ENCODE measurements at regions not wholly inside any gene's neighbourhood (a gene's known extent, or its start where the extent isn't known, plus 50 kb on each side); places are given as distances from the start of the nearest gene placed in this dataset.

DNA sequence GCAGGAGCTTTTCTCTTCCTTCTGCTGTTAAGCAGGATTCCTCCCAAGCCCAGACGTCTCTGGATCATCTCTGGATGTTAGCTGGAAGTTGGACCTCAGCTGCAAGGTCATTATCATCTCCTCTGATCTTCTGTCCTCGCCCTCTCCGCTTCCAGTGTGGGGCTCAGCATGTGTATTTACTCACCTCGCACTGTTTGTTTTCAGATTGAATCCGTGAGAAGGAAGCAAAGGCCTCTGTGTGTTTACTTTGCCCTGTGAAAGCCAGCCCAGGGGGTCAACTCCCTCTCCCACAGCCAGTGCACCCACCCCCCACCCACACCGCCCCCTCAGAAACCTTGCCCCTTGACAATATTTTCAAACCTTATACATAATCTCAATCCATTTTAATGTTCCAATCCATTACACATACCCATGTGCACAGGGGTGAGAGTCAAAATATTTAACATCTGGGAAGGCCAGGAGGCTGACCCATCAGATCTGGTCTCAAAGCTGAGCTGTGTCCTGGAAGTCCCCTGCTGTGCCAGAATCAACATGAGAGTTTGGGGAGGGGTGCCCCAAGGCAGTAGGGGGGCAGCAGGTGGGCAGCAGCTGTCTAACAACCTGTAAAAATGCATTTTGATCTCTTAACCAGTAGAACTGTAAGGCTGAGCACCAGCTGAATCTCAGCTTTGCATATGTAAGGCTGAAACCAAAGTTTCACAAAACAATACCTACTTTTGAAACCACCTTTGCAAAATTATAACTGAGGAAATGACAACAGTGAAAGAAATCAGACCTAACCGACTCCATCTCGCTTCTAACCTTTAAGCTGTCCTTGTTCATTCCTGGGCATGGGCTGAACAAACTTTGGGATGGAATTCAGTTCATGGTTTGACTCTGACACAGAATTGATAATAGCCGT is 157.9 kb downstream of the ZNF664 start:
- Histone ChIP-seq H2AFZ (ENCODE audit: low read length) (no peak overlapping the region), H3K27me3 (ENCODE audit: insufficient read depth, low read length) (no peaks in the 10 kb centered on the region), H3K9me2 (ENCODE audit: low read depth, low read length) (no peaks in the 10 kb centered on the region), H4K20me1 (ENCODE audit: insufficient read depth, low read length) (no peaks in the 10 kb centered on the region), H3K4me3 (ENCODE audit: low read depth, low read length, poor library complexity, severe bottlenecking) (no peak overlapping the region), H3F3A (ENCODE audit: insufficient read depth, low read length) (no peaks in the 10 kb centered on the region), H3K4me2 (ENCODE audit: low read length) (no peak overlapping the region), H3K9me3 (ENCODE audit: low read length) (no peaks in the 10 kb centered on the region), H3K4me1 (ENCODE audit: insufficient read depth, low read length, severe bottlenecking) (no peaks in the 10 kb centered on the region), H3K27ac (ENCODE audit: low read depth, low read length, poor library complexity, severe bottlenecking) (no peak overlapping the region), H3K36me3 (ENCODE audit: insufficient read depth, low read length) (no peaks in the 10 kb centered on the region), H3K9ac (ENCODE audit: low read length) (no peak overlapping the region), H3K79me2 (ENCODE audit: insufficient read depth, low read length) (no peaks in the 10 kb centered on the region)
- TF ChIP-seq, protein P1, sequence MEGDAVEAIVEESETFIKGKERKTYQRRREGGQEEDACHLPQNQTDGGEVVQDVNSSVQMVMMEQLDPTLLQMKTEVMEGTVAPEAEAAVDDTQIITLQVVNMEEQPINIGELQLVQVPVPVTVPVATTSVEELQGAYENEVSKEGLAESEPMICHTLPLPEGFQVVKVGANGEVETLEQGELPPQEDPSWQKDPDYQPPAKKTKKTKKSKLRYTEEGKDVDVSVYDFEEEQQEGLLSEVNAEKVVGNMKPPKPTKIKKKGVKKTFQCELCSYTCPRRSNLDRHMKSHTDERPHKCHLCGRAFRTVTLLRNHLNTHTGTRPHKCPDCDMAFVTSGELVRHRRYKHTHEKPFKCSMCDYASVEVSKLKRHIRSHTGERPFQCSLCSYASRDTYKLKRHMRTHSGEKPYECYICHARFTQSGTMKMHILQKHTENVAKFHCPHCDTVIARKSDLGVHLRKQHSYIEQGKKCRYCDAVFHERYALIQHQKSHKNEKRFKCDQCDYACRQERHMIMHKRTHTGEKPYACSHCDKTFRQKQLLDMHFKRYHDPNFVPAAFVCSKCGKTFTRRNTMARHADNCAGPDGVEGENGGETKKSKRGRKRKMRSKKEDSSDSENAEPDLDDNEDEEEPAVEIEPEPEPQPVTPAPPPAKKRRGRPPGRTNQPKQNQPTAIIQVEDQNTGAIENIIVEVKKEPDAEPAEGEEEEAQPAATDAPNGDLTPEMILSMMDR (IDR thresholded peaks at IDR 0.05; ENCODE audit: low read length): no peak
- TF ChIP-seq EZH2 (IDR thresholded peaks at IDR 0.05; ENCODE audit: borderline replicate concordance, low read length): no peak

DNA sequence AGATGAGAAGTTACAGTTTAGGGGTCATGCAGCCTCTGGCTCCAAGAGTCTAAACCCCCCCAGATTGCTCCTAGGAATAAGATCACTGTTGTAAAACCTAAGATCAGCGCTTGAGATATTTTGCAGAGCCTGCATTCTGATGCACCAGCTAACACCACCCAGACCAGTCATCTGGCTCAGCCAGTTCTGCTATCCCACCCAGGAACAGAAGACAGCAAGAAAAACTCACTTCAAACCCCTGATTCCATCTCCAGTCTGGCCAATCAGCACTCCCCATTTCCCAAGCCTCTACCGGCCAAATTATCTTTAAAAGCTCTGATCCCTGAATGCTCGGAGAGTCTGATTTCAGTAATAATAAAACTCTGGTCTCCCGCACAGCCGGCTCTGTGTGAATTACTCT is 158.6 kb downstream of the ZNF664 start:
- Histone ChIP-seq H3K4me2 (ENCODE audit: low read length) (no peak overlapping the region), H3K36me3 (ENCODE audit: insufficient read depth, low read length) (no peaks in the 10 kb centered on the region), H3K79me2 (ENCODE audit: insufficient read depth, low read length) (no peaks in the 10 kb centered on the region), H3F3A (ENCODE audit: insufficient read depth, low read length) (no peaks in the 10 kb centered on the region), H3K4me3 (ENCODE audit: low read depth, low read length, poor library complexity, severe bottlenecking) (no peak overlapping the region), H4K20me1 (ENCODE audit: insufficient read depth, low read length) (no peaks in the 10 kb centered on the region), H3K4me1 (ENCODE audit: insufficient read depth, low read length, severe bottlenecking) (no peaks in the 10 kb centered on the region), H3K9me3 (ENCODE audit: low read length) (no peaks in the 10 kb centered on the region), H3K9me2 (ENCODE audit: low read depth, low read length) (no peaks in the 10 kb centered on the region), H3K27ac (ENCODE audit: low read depth, low read length, poor library complexity, severe bottlenecking) (no peak overlapping the region), H3K9ac (ENCODE audit: low read length) (no peak overlapping the region), H3K27me3 (ENCODE audit: insufficient read depth, low read length) (no peaks in the 10 kb centered on the region), H2AFZ (ENCODE audit: low read length) (no peak overlapping the region)
- TF ChIP-seq EZH2 (IDR thresholded peaks at IDR 0.05; ENCODE audit: borderline replicate concordance, low read length): no peak
- TF ChIP-seq, protein P1 (IDR thresholded peaks at IDR 0.05; ENCODE audit: low read length): no peak

DNA sequence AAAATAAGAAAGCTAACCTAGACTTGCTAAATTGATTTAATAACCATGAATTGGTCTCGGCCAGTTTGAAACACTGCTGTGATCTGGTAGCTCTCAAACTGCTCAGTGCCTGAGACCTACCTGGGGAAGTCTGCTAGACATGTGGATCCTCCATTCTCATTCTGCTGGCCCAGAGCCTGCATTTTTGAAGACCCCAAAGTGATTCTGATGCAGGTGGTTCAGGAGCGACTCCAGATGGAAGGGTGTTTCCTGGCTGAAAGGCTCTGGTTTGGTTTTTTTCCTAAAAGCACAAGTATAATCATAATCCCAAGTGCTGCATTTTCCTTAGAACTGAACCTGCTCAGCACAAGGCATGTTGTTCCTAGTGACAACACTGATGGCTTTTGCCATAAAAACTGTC is 159.5 kb downstream of the ZNF664 start:
- no peaks in the 10 kb centered on the region for H3K79me2 ChIP-seq (ENCODE audit: insufficient read depth, low read length)

More for the DNA sequence above, 159.5 kb downstream of the ZNF664 start:
- Histone ChIP-seq H3K27ac (ENCODE audit: low read depth, low read length, poor library complexity, severe bottlenecking) (no peak overlapping the region), H3K9me2 (ENCODE audit: low read depth, low read length) (no peaks in the 10 kb centered on the region), H3K9ac (ENCODE audit: low read length) (no peak overlapping the region), H3K4me1 (ENCODE audit: insufficient read depth, low read length, severe bottlenecking) (no peaks in the 10 kb centered on the region), H3K9me3 (ENCODE audit: low read length) (0 out of 2 replicates have a peak, but pooled peaks cover 5% of the 10 kb centered on the region), H3F3A (ENCODE audit: insufficient read depth, low read length) (no peaks in the 10 kb centered on the region), H2AFZ (ENCODE audit: low read length) (no peak overlapping the region), H3K4me2 (ENCODE audit: low read length) (no peak overlapping the region), H3K36me3 (ENCODE audit: insufficient read depth, low read length) (no peaks in the 10 kb centered on the region; the same call in 1 of the 2 replicates), H3K4me3 (ENCODE audit: low read depth, low read length, poor library complexity, severe bottlenecking) (no peak overlapping the region), H4K20me1 (ENCODE audit: insufficient read depth, low read length) (no peaks in the 10 kb centered on the region), H3K27me3 (ENCODE audit: insufficient read depth, low read length) (no peaks in the 10 kb centered on the region)
- TF ChIP-seq EZH2 (IDR thresholded peaks at IDR 0.05; ENCODE audit: borderline replicate concordance, low read length): no peak
- TF ChIP-seq, protein P1 (IDR thresholded peaks at IDR 0.05; ENCODE audit: low read length): no peak
